DOHH2 (cell line): ENCODE measurements at regions not wholly inside any gene's neighbourhood (a gene's known extent, or its start where the extent isn't known, plus 50 kb on each side); places are given as distances from the start of the nearest gene placed in this dataset.

ENCODE experiments used
- H3F3A ChIP-seq: fragments of 200-600 bp; sonication (generic), shearing (Covaris generic); 2 replicates; pipeline ENCODE4 v1.6.0; 2016; ENCODE audit warnings: antibody characterized with exemption, mild to moderate bottlenecking; ENCODE audit not compliant: control insufficient read depth, insufficient read depth
- H3K27ac ChIP-seq: fragments of 200-600 bp; sonication (generic); 2 replicates; pipeline ENCODE4 v1.5.1; 2014; ENCODE audit warnings: low read depth, mild to moderate bottlenecking, low read length, moderate library complexity
- H3K27me3 ChIP-seq: fragments of 200-600 bp; sonication (generic); 2 replicates; pipeline ENCODE4 v1.6.1; 2014; ENCODE audit warnings: mild to moderate bottlenecking, low read length, mixed read lengths; ENCODE audit not compliant: control insufficient read depth
- H3K36me3 ChIP-seq: fragments of 200-600 bp; sonication (generic); 2 replicates; pipeline ENCODE4 v1.6.1; 2014; ENCODE audit warnings: mild to moderate bottlenecking, low read length, moderate library complexity, mixed read lengths; ENCODE audit not compliant: control insufficient read depth
- H3K4me1 ChIP-seq: fragments of 200-600 bp; sonication (generic); 2 replicates; pipeline ENCODE4 v1.6.1; 2014; ENCODE audit warnings: mild to moderate bottlenecking, low read length, mixed read lengths; ENCODE audit not compliant: control insufficient read depth
- H3K4me2 ChIP-seq: fragments of 200-600 bp; sonication (generic); 2 replicates; pipeline ENCODE4 v1.6.0; 2014; ENCODE audit warnings: mild to moderate bottlenecking, low read length, moderate library complexity
- H3K4me3 ChIP-seq: fragments of 200-600 bp; sonication (generic); 2 replicates; pipeline ENCODE4 v1.5.1; 2014; ENCODE audit warnings: mild to moderate bottlenecking, low read length, mixed read lengths
- H3K79me2 ChIP-seq: fragments of 200-600 bp; sonication (generic); 2 replicates; pipeline ENCODE4 v1.6.1; 2014; ENCODE audit warnings: mild to moderate bottlenecking, low read length, mixed read lengths; ENCODE audit not compliant: control insufficient read depth
- H3K9me2 ChIP-seq: fragments of 200-600 bp; sonication (generic); replicated peaks from 2 replicates; pipeline ENCODE4 v1.6.1; 2014; ENCODE audit warnings: mild to moderate bottlenecking, low read length, mixed read lengths; ENCODE audit not compliant: control insufficient read depth
- H3K9me3 ChIP-seq: fragments of 200-600 bp; sonication (generic); 2 replicates; pipeline ENCODE4 v1.6.1; 2014; ENCODE audit warnings: antibody characterized with exemption, low read length, mixed read lengths; ENCODE audit not compliant: control insufficient read depth, insufficient read depth
- H4K20me1 ChIP-seq: fragments of 200-600 bp; sonication (generic); 2 replicates; pipeline ENCODE4 v1.6.0; 2014; ENCODE audit warnings: low read depth, mild to moderate bottlenecking, antibody characterized with exemption, low read length, moderate library complexity; ENCODE audit not compliant: control insufficient read depth, insufficient read depth
- CTCF ChIP-seq: fragments of 200-600 bp; sonication (generic); IDR thresholded peaks from one replicate; pipeline ENCODE4 v1.5.1; 2014; ENCODE audit warnings: antibody characterized with exemption, mild to moderate bottlenecking, low read depth, low read length; ENCODE audit not compliant: poor library complexity, severe bottlenecking
- EZH2phosphoT487 ChIP-seq: fragments of 200-600 bp; sonication (generic); IDR thresholded peaks from 2 replicates; pipeline ENCODE4 v1.6.1; 2017; ENCODE audit warnings: borderline replicate concordance, mild to moderate bottlenecking, antibody characterized with exemption, low read length, moderate library complexity, mixed read lengths

- no peak for TF ChIP-seq CTCF
- TF ChIP-seq EZH2phosphoT487: no peak
- Histone ChIP-seq H3K36me3 (no peaks in the 10 kb centered on the region), H3K4me3 (no peak overlapping the region)
These were observed 448.0 kb upstream of the ZEB2 start for GRCh38 chr2:144967961-144968360.

DNA sequence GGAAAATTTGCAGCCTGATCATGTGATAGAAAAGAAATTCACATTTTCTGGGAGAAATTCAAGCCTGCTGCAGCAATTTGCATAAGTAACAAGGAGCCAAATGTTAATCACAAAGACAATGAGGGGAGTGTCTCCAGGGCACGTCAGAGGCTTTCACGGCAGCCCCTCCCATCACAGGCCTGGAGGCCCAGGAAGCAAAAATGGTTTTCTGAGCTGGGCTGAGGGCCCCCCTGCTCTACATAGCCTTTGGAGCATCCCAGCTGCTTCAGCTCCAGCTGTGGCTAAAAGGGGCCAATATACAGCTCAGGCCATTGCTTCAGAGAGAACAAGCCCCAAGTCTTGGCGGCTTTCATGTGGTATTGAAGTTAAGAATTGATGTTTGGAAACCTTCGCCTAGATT, 445.3 kb upstream of the ZEB2 start:
- no peaks in the 10 kb centered on the region for H3K36me3 ChIP-seq
- TF ChIP-seq EZH2phosphoT487 (no peak), CTCF (no peak)
- H3K27ac ChIP-seq: no peak overlapping the region
- no peak overlapping the region for H3K4me3 ChIP-seq
- no peaks in the 10 kb centered on the region for H4K20me1 ChIP-seq
- H3F3A ChIP-seq: no peaks in the 10 kb centered on the region
- no peaks in the 10 kb centered on the region for H3K9me2 ChIP-seq
- peaks cover 27% of the 10 kb centered on the region for H3K9me3 ChIP-seq
- no peak overlapping the region for H3K4me2 ChIP-seq
- no peaks in the 10 kb centered on the region for H3K4me1 ChIP-seq
- H3K79me2 ChIP-seq: no peaks in the 10 kb centered on the region
- H3K27me3 ChIP-seq: no peaks in the 10 kb centered on the region

More at GRCh38 chr2:144967961-144968360, 448.0 kb upstream of the ZEB2 start:
- no peaks in the 10 kb centered on the region for H3K4me1 ChIP-seq
- H3K79me2 ChIP-seq: no peaks in the 10 kb centered on the region
- H3K4me2 ChIP-seq: no peak overlapping the region
- no peaks in the 10 kb centered on the region for H4K20me1 ChIP-seq
- no peak overlapping the region for H3K27ac ChIP-seq
- H3K9me2 ChIP-seq: no peaks in the 10 kb centered on the region
- H3F3A ChIP-seq: no peaks in the 10 kb centered on the region
- peaks cover 27% of the 10 kb centered on the region for H3K9me3 ChIP-seq
- H3K27me3 ChIP-seq: no peaks in the 10 kb centered on the region

GRCh38 chr2:144963031-144963430, 443.1 kb upstream of the ZEB2 start:
- no peaks in the 10 kb centered on the region for H3K79me2 ChIP-seq
- H4K20me1 ChIP-seq: no peaks in the 10 kb centered on the region
- H3K4me1 ChIP-seq: no peaks in the 10 kb centered on the region
- H3K9me2 ChIP-seq: no peaks in the 10 kb centered on the region
- no peaks in the 10 kb centered on the region for H3F3A ChIP-seq
- H3K9me3 ChIP-seq: peaks cover 23% of the 10 kb centered on the region
- no peak overlapping the region for H3K4me3 ChIP-seq
- no peaks in the 10 kb centered on the region for H3K36me3 ChIP-seq
- TF ChIP-seq EZH2phosphoT487: no peak
- TF ChIP-seq CTCF: no peak
- no peak overlapping the region for H3K27ac ChIP-seq
- H3K4me2 ChIP-seq: no peak overlapping the region
- H3K27me3 ChIP-seq: no peaks in the 10 kb centered on the region

- Histone ChIP-seq H3K27ac (no peak overlapping the region), H3K79me2 (no peaks in the 10 kb centered on the region), H3F3A (no peaks in the 10 kb centered on the region), H3K9me3 (peaks cover 4% of the 10 kb centered on the region; the same call in 1 of the 2 replicates), H3K36me3 (no peaks in the 10 kb centered on the region), H3K4me2 (no peak overlapping the region), H4K20me1 (no peaks in the 10 kb centered on the region), H3K4me1 (no peaks in the 10 kb centered on the region), H3K4me3 (no peak overlapping the region), H3K9me2 (no peaks in the 10 kb centered on the region), H3K27me3 (no peaks in the 10 kb centered on the region)
- TF ChIP-seq CTCF (no peak), EZH2phosphoT487 (no peak)
These were observed 439.5 kb upstream of the ZEB2 start for GRCh38 chr2:144959416-144959815.
